WTC11 (cell line): ENCODE measurements at regions not wholly inside any gene's neighbourhood (a gene's known extent, or its start where the extent isn't known, plus 50 kb on each side); places are given as distances from the start of the nearest gene placed in this dataset.

Experiments
- ATAC-seq: fragments of 200-7000 bp; cut with Tn5 transposase; 2 replicates; pipeline ENCODE4 v1.10.0; 2021; ENCODE audit warnings: mild to moderate bottlenecking, moderate library complexity
- CTCF ChIA-PET: fragments of 300-600 bp; sonication (Branson Sonifier 250); formaldehyde crosslinking; loops from one replicate; lab custom pipeline; 2021; ENCODE audit warnings: antibody characterized with exemption; lab: Charles Lee
- POLR2A ChIA-PET: fragments of 350-600 bp; sonication (Branson Sonifier 250); formaldehyde crosslinking; loops from one replicate; lab custom pipeline; 2021; ENCODE audit warnings: antibody characterized with exemption; lab: Charles Lee
- DNase-seq: peaks from one replicate; pipeline ENCODE4 v3.0.0; 2021; ENCODE audit warnings: low spot score
- H3K27ac Mint-ChIP-seq: 2 replicates; pipeline ENCODE4 v1.8.0; 2021; ENCODE audit warnings: mixed read lengths
- H3K27me3 Mint-ChIP-seq: 2 replicates; pipeline ENCODE4 v1.8.0; 2021; ENCODE audit warnings: low read depth, mild to moderate bottlenecking, moderate library complexity, mixed read lengths
- H3K36me3 Mint-ChIP-seq: 2 replicates; pipeline ENCODE4 v1.8.0; 2021; ENCODE audit warnings: mixed read lengths
- H3K4me1 Mint-ChIP-seq: 2 replicates; pipeline ENCODE4 v1.8.0; 2022; ENCODE audit warnings: mixed read lengths
- H3K4me3 Mint-ChIP-seq: 2 replicates; pipeline ENCODE4 v1.8.0; 2021; ENCODE audit warnings: mild to moderate bottlenecking, moderate library complexity, mixed read lengths
- H3K9me3 Mint-ChIP-seq: 2 replicates; pipeline ENCODE4 v1.8.0; 2021; ENCODE audit warnings: mixed read lengths
- ATF6 ChIP-seq: sonication (generic); formaldehyde crosslinking; IDR thresholded peaks from 2 replicates; pipeline ENCODE4 v1.8.1; 2023; ENCODE audit warnings: mild to moderate bottlenecking, missing genetic modification reagents
- CBFB ChIP-seq: sonication (generic); formaldehyde crosslinking; IDR thresholded peaks from 2 replicates; pipeline ENCODE4 v1.8.1; 2022; ENCODE audit warnings: mild to moderate bottlenecking, low read depth, missing genetic modification reagents
- CREB1 ChIP-seq: sonication (generic); formaldehyde crosslinking; IDR thresholded peaks from 2 replicates; pipeline ENCODE4 v1.8.0; 2023; ENCODE audit warnings: mild to moderate bottlenecking, missing genetic modification reagents
- IRF1 ChIP-seq: sonication (generic); formaldehyde crosslinking; IDR thresholded peaks from 2 replicates; pipeline ENCODE4 v1.8.0; 2023; ENCODE audit warnings: missing genetic modification reagents
- JUN ChIP-seq: sonication (generic); formaldehyde crosslinking; IDR thresholded peaks from 2 replicates; pipeline ENCODE4 v1.8.0; 2023; ENCODE audit warnings: mild to moderate bottlenecking, missing genetic modification reagents
- NFATC4 ChIP-seq: fragments of 250-450 bp; sonication (Bioruptor Pico); IDR thresholded peaks from 2 replicates; pipeline ENCODE4 v1.9.0; 2021; ENCODE audit warnings: mild to moderate bottlenecking
- NFYB ChIP-seq: sonication (generic); formaldehyde crosslinking; conservative IDR thresholded peaks from 2 replicates; pipeline ENCODE4 v1.8.0; 2022; ENCODE audit warnings: low read depth, missing genetic modification reagents
- NR3C1 ChIP-seq: sonication (generic); formaldehyde crosslinking; conservative IDR thresholded peaks from 2 replicates; pipeline ENCODE4 v1.8.1; 2023; ENCODE audit warnings: low read depth, mild to moderate bottlenecking, missing genetic modification reagents
- RELA ChIP-seq: sonication (generic); formaldehyde crosslinking; IDR thresholded peaks from 2 replicates; pipeline ENCODE4 v1.8.1; 2022; ENCODE audit warnings: missing genetic modification reagents, mild to moderate bottlenecking, borderline replicate concordance
- SMAD3 ChIP-seq: sonication (generic); formaldehyde crosslinking; IDR thresholded peaks from 2 replicates; pipeline ENCODE4 v1.8.0; 2022; ENCODE audit warnings: missing genetic modification reagents, mild to moderate bottlenecking, borderline replicate concordance
- SOX15 ChIP-seq: fragments of 250-450 bp; sonication (Bioruptor Pico); IDR thresholded peaks from 2 replicates; pipeline ENCODE4 v1.9.0; 2021; ENCODE audit warnings: mild to moderate bottlenecking
- TCF7 ChIP-seq: sonication (generic); formaldehyde crosslinking; IDR thresholded peaks from 2 replicates; pipeline ENCODE4 v1.8.0; 2022; ENCODE audit warnings: mild to moderate bottlenecking, low read depth, missing genetic modification reagents, moderate library complexity
- TEAD1 ChIP-seq: sonication (generic); formaldehyde crosslinking; IDR thresholded peaks from 2 replicates; pipeline ENCODE4 v1.8.0; 2022; ENCODE audit warnings: mild to moderate bottlenecking, missing genetic modification reagents
- TEAD4 ChIP-seq: sonication (generic); formaldehyde crosslinking; IDR thresholded peaks from 2 replicates; pipeline ENCODE4 v1.8.0; 2022; ENCODE audit warnings: mild to moderate bottlenecking, missing genetic modification reagents
- TP53 ChIP-seq: sonication (generic); formaldehyde crosslinking; IDR thresholded peaks from 2 replicates; pipeline ENCODE4 v1.8.1; 2023; ENCODE audit warnings: mild to moderate bottlenecking, missing genetic modification reagents
- ZBTB43 ChIP-seq: sonication (generic); formaldehyde crosslinking; IDR thresholded peaks from 2 replicates; pipeline ENCODE4 v1.8.1; 2023; ENCODE audit warnings: mild to moderate bottlenecking, missing genetic modification reagents
- ZMAT4 ChIP-seq: fragments of 250-450 bp; sonication (Bioruptor Pico); IDR thresholded peaks from 2 replicates; pipeline ENCODE4 v1.9.0; 2021; ENCODE audit warnings: mild to moderate bottlenecking
- ZNF232 ChIP-seq: sonication (generic); formaldehyde crosslinking; IDR thresholded peaks from 2 replicates; pipeline ENCODE4 v1.8.0; 2022; ENCODE audit warnings: mild to moderate bottlenecking, missing genetic modification reagents
- ZNF396 ChIP-seq: fragments of 250-450 bp; sonication (Bioruptor Pico); IDR thresholded peaks from 2 replicates; pipeline ENCODE4 v1.8.0; 2021; ENCODE audit warnings: mild to moderate bottlenecking, moderate library complexity, borderline replicate concordance
- ZNF512 ChIP-seq: sonication (generic); formaldehyde crosslinking; IDR thresholded peaks from 2 replicates; pipeline ENCODE4 v1.8.1; 2022; ENCODE audit warnings: missing genetic modification reagents, borderline replicate concordance

- Mint-ChIP-seq H3K36me3 (peaks cover 3% of the 10 kb centered on the region; the same call in 1 of the 2 replicates), H3K27me3 (no peaks in the 10 kb centered on the region), H3K4me1 (no peaks in the 10 kb centered on the region), H3K4me3 (no peak overlapping the region), H3K27ac (no peak overlapping the region), H3K9me3 (peaks cover 14% of the 10 kb centered on the region)
- no peak for DNase-seq
- no peak for TF ChIP-seq NFATC4 (CRISPR knock-in tag)
- no peak for TF ChIP-seq TEAD1
- POLR2A ChIA-PET: no interaction called here
- no peak for ATAC-seq
- CTCF ChIA-PET: no interaction called here
These were observed 354.8 kb upstream of the KCND2 start for GRCh38 chr7:119918185-119918584.

- ChIA-PET POLR2A (no interaction called here), CTCF (no interaction called here)
- no peak overlapping the region for H3K4me3 Mint-ChIP-seq
- H3K9me3 Mint-ChIP-seq: peaks cover 6% of the 10 kb centered on the region
- TF ChIP-seq SOX15 (no peak), RELA (CRISPR knock-in tag) (no peak), ZNF232 (CRISPR knock-in tag) (no peak), NR3C1 (CRISPR knock-in tag) (no peak), ATF6 (CRISPR knock-in tag) (no peak), SMAD3 (no peak), CBFB (CRISPR knock-in tag) (no peak), ZMAT4 (CRISPR knock-in tag) (no peak), JUN (CRISPR knock-in tag) (no peak), NFYB (CRISPR knock-in tag) (no peak), TP53 (CRISPR knock-in tag) (no peak), IRF1 (no peak), TCF7 (no peak), NFATC4 (CRISPR knock-in tag) (no peak)
- H3K4me1 Mint-ChIP-seq: no peaks in the 10 kb centered on the region
- no peak for DNase-seq
- H3K27ac Mint-ChIP-seq: no peak overlapping the region
- H3K36me3 Mint-ChIP-seq: no peaks in the 10 kb centered on the region
- no peaks in the 10 kb centered on the region for H3K27me3 Mint-ChIP-seq
- no peak for ATAC-seq
These were observed 353.0 kb upstream of the KCND2 start for GRCh38 chr7:119919986-119920385.

- Mint-ChIP-seq H3K4me3 (no peak overlapping the region), H3K4me1 (no peaks in the 10 kb centered on the region), H3K27me3 (no peaks in the 10 kb centered on the region), H3K9me3 (peaks cover 27% of the 10 kb centered on the region), H3K36me3 (0 out of 2 replicates have a peak, but pooled peaks cover 2% of the 10 kb centered on the region), H3K27ac (no peak overlapping the region)
- CTCF ChIA-PET: no interaction called here
- DNase-seq (no peak), ATAC-seq (no peak)
- no peak for TF ChIP-seq CREB1 (CRISPR knock-in tag)
- no peak for TF ChIP-seq TEAD4
- TF ChIP-seq ZNF512 (CRISPR knock-in tag): no peak
- no peak for TF ChIP-seq ZBTB43 (CRISPR knock-in tag)
- TF ChIP-seq ZNF396 (CRISPR knock-in tag): no peak
- POLR2A ChIA-PET: interaction anchor here (0.6 kb wide), 1 partner anchor 889 kb away, joined by 3 read pairs; no protein-coding TSS in a partner anchor
These were observed 347.2 kb upstream of the KCND2 start for GRCh38 chr7:119925581-119926289.
